HEK293 (cell line): ENCODE measurements at regions not wholly inside any gene's neighbourhood (a gene's known extent, or its start where the extent isn't known, plus 50 kb on each side); places are given as distances from the start of the nearest gene placed in this dataset.

Experiments used
- ZBTB8A ChIP-seq: fragments of 450-650 bp; formaldehyde crosslinking; IDR thresholded peaks from 2 replicates; pipeline ENCODE4 v1.5.1; 2016; ENCODE audit warnings: missing biosample characterization, missing genetic modification characterization
- ZNF184 ChIP-seq: fragments of 450-650 bp; IDR thresholded peaks from 2 replicates; pipeline ENCODE4 v1.5.1; 2018; ENCODE audit warnings: missing biosample characterization, mild to moderate bottlenecking, missing genetic modification characterization
- ZNF202 ChIP-seq: fragments of 450-650 bp; formaldehyde crosslinking; IDR thresholded peaks from 2 replicates; pipeline ENCODE4 v1.5.1; 2016; ENCODE audit warnings: missing biosample characterization, missing genetic modification characterization, borderline replicate concordance
- ZNF792 ChIP-seq: fragments of 450-650 bp; formaldehyde crosslinking; IDR thresholded peaks from 2 replicates; pipeline ENCODE4 v1.5.1; 2016; ENCODE audit warnings: missing biosample characterization, missing genetic modification characterization
- TF ChIP-seq, protein P1 (sequence below): fragments of 450-650 bp; formaldehyde crosslinking; IDR thresholded peaks from 2 replicates; pipeline ENCODE4 v1.5.1; 2016; ENCODE audit warnings: missing biosample characterization, missing genetic modification characterization

DNA sequence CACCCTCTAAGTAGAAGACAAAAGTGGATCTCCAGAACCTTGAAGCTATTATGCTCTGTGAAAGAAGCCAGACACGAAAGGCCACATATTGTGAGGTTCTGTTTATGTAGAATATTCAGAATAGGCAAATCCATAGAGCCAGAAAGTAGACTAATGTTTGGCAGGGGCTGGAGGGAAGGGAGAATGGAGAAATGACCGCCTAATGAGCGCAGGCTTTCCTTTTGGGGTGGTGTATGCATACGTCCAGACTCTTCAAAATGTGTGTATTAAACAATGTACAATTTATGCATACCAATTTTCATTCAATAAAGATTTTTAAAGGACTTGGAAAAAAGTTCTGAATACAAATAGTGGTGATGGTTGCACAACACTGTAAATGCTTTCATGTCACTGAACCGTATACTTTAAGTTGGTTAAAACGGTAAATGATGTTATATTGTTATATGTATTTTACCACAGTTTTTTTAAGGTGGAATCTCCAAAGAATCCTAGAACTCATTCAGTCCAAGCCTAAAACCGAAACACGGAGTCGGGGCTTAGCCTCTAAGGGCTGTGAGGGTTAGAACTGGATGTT, 397.4 kb downstream of the SOX9 start:
- TF ChIP-seq ZNF792 (tag by site-specific recombination) (no peak), ZBTB8A (tag by site-specific recombination) (no peak), ZNF184 (tag by site-specific recombination) (no peak), ZNF202 (tag by site-specific recombination) (no peak)
- TF ChIP-seq, protein P1, sequence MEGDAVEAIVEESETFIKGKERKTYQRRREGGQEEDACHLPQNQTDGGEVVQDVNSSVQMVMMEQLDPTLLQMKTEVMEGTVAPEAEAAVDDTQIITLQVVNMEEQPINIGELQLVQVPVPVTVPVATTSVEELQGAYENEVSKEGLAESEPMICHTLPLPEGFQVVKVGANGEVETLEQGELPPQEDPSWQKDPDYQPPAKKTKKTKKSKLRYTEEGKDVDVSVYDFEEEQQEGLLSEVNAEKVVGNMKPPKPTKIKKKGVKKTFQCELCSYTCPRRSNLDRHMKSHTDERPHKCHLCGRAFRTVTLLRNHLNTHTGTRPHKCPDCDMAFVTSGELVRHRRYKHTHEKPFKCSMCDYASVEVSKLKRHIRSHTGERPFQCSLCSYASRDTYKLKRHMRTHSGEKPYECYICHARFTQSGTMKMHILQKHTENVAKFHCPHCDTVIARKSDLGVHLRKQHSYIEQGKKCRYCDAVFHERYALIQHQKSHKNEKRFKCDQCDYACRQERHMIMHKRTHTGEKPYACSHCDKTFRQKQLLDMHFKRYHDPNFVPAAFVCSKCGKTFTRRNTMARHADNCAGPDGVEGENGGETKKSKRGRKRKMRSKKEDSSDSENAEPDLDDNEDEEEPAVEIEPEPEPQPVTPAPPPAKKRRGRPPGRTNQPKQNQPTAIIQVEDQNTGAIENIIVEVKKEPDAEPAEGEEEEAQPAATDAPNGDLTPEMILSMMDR (tag by site-specific recombination): no peak
